Frontal cortex (tissue), 4 donors: ENCODE measurements at regions not wholly inside any gene's neighbourhood (a gene's known extent, or its start where the extent isn't known, plus 50 kb on each side); places are given as distances from the start of the nearest gene placed in this dataset. TPM values are rescaled to one million over a fixed set of nuclear protein-coding genes. Genes with fewer than 3 reads are reported as not detected.

Experiments used
- DNase-seq, 2 donors: peaks; one replicate each; pipeline ENCODE4 v3.0.0; 2012; ENCODE audit warnings: low spot score in 2 of 2
- FAIRE-seq: peaks from 2 replicates; lab custom pipeline; 2012; peaks lifted over from hg19 to GRCh38; lab: Jason Lieb, UNC
- small RNA-seq: library from RNA; depleted of rRNA; stranded (forward); fragments of <200 nt; gene quantifications from one replicate; pipeline ENCODE3, GENCODE V24; 2014
- donor health status: control.
- donor health status: control.
- donor health status: control.

- FAIRE-seq (no peak), DNase-seq (no peak)
Observed at GRCh38 chr18:7470101-7470500, 97.0 kb upstream of the PTPRM start.

GRCh38 chr18:7470503-7470902, 96.6 kb upstream of the PTPRM start:
- no peak for FAIRE-seq
- DNase-seq = no peak

GRCh38 chr18:7476386-7476785, 90.7 kb upstream of the PTPRM start:
- no peak for DNase-seq
- FAIRE-seq = no peak

DNA sequence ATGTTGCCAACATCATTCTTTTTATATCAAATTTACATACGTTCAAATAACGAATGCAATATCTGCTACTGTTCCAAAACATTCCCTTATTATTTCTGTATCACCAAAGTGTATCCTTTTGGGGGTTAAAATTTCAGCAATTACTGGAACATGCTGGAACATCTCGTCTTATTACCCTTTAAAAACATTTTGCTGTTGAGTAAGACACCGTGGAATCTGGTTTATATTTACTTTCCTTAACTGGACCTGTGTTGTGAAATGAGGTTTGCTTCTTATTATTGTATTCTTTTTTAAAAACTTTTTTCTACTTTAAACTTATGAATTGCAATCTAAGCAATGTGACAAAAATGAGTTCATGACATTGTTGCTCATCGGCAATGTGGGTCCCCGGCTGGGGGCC, 87.4 kb upstream of the PTPRM start:
- no peak for DNase-seq
- no peak for FAIRE-seq

DNA sequence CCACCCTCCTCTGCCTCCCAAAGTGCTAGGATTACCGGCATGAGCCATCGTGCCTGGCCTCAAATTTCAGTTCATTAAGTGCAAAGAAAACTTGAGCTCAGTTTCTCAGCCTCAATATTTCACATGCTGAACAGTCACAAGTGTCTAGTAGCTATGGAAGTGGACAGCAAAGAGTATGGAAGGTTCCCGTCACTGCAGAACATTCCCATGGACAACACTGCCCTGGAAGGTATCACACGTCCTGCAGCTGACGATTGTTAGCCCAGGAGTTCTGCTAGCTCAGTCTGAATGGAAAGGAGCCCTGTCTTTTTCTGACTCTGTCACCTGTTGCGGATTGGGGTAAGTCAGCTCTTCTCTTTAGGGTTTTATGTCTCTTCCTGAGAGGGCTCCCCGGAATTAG, 86.2 kb upstream of the PTPRM start:
- DNase-seq = no peak
- FAIRE-seq = no peak

DNA sequence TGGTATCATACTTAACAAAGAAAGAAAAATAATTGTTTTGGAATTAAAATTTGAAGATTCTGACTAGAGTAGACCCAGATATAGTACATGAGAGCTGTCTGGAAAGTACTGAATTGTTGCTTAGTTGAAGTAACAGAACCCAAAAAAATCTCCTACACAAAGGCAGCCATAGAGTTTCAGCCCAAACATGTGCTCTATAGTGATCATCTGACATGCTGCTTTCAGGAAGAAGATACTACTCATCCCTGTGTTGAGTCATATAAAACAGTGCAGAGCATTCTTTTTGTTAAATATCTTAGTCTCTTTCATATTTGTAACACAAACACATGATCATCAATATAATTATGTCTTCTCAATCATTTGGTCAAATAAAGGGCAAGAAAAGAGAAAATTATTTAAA, 84.8 kb upstream of the PTPRM start:
- DNase-seq = no peak
- peak; percentile 39 for FAIRE-seq

GRCh38 chr18:7485616-7486015, 81.5 kb upstream of the PTPRM start:
- FAIRE-seq (no peak), DNase-seq (no peak)

DNA sequence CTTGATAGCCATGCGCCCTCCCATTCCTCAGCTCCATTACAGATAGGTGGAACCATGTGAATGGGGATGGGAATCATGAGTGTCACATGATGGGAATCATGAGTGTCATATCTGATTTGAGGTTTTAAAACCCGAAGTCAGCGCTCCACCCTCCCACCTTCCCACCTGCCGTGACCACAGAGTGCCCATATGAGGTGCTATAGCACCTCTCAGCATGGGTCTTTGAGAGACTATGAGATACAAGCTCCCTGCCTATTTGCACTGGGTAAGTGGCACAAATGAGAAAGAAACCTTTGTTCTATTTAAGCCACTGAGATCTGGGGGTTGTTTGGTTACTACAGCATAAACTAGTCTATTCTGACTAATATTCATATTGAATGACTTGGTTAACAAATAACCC, 78.5 kb upstream of the PTPRM start:
- DNase-seq (no peak), FAIRE-seq (no peak)

- FAIRE-seq = no peak
- DNase-seq = no peak
Observed at GRCh38 chr18:7490104-7490503, 77.0 kb upstream of the PTPRM start.

- no peak for DNase-seq
Observed at GRCh38 chr18:7492385-7492784, 74.7 kb upstream of the PTPRM start.

GRCh38 chr18:7497081-7497480, 70.0 kb upstream of the PTPRM start:
- FAIRE-seq = no peak
- DNase-seq = no peak

More at GRCh38 chr18:7492385-7492784, 74.7 kb upstream of the PTPRM start:
- FAIRE-seq = no peak

DNA sequence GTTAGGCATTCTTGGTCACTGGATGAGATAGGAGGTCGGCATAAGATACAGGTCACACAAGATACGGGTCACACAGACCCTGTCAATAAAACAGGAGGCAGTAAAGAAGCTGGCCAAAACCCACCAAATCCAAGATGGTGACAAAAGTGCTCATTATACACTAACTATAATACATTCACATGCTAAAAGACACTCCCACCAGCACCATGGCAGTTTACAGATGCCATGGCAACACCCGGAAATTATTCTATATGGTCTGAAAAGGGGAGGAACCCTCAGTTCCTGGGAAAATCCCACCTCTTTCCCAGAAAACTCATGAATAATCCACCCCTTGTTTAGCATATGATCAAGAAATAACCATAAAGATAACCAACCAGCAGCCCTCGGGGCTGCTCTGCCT, 56.0 kb upstream of the PTPRM start:
- no peak for FAIRE-seq
- DNase-seq = no peak

- FAIRE-seq = no peak
- DNase-seq = no peak
Observed at GRCh38 chr18:7512348-7512747, 54.8 kb upstream of the PTPRM start.

- no peak for FAIRE-seq
- DNase-seq = no peak
Observed at GRCh38 chr18:7512990-7513389, 54.1 kb upstream of the PTPRM start.

DNA sequence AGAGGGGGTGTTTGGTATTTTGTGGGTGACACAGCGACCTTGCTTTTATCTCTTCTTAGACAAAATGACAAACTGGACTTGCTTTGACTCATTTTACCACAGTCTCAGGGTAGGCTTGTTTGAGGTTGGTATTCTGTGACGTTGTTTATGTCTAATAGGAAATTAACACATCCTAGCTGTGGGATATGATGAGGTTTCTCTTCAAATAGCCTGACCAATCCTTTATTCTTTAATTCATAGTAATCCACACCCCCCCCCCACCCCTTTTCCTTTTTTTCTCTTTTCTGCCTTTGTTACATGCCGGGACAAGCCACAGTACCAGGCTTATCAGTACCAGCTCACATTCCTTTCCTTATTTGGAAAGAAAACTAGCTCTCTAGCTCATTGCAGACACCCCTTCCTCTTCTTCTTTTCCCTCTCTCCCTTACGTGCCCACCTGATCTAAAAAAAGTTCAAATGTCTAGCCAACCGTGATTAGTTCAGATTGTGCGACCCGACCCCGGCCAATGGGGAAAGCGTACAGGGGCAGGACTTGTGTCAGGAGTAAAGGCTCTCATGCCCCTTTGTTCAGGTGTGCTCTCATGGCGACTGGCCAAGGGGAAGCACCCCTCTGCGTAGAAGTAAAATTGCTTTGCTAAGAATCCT, 52.2 kb upstream of the PTPRM start:
- FAIRE-seq (no peak), DNase-seq (no peak)

- DNase-seq = no peak
- FAIRE-seq = no peak
Observed at GRCh38 chr18:7516266-7517117, 50.6 kb upstream of the PTPRM start.

Small RNA genes lying in the stretch of these regions (small RNA-seq; reads per million reads assigned to genes)
- not detected for gene RF00554
